Glutamatergic neuron (in vitro differentiated cells): ENCODE measurements at regions not wholly inside any gene's neighbourhood (a gene's known extent, or its start where the extent isn't known, plus 50 kb on each side); places are given as distances from the start of the nearest gene placed in this dataset.

Experiments
- DNase-seq: peaks from one replicate; pipeline ENCODE4 v3.0.0; 2022
- H3K27ac Mint-ChIP-seq: one replicate; pipeline ENCODE4 v1.8.0; 2020; ENCODE audit warnings: mild to moderate bottlenecking, mixed read lengths, inconsistent platforms; ENCODE audit not compliant: unreplicated experiment
- H3K27me3 Mint-ChIP-seq: one replicate; pipeline ENCODE4 v1.8.0; 2020; ENCODE audit warnings: mild to moderate bottlenecking, moderate library complexity, mixed read lengths, inconsistent platforms; ENCODE audit not compliant: unreplicated experiment
- H3K36me3 Mint-ChIP-seq: one replicate; pipeline ENCODE4 v1.8.0; 2020; ENCODE audit warnings: mild to moderate bottlenecking, mixed read lengths, inconsistent platforms; ENCODE audit not compliant: unreplicated experiment
- H3K4me1 Mint-ChIP-seq: one replicate; pipeline ENCODE4 v1.8.0; 2020; ENCODE audit warnings: mild to moderate bottlenecking, low read depth, mixed read lengths, inconsistent platforms; ENCODE audit not compliant: unreplicated experiment
- H3K4me3 Mint-ChIP-seq: one replicate; pipeline ENCODE4 v1.8.0; 2020; ENCODE audit warnings: mild to moderate bottlenecking, mixed read lengths, inconsistent platforms; ENCODE audit not compliant: unreplicated experiment
- H3K9me3 Mint-ChIP-seq: one replicate; pipeline ENCODE4 v1.8.0; 2020; ENCODE audit warnings: mild to moderate bottlenecking, moderate library complexity, mixed read lengths, inconsistent platforms; ENCODE audit not compliant: unreplicated experiment
- CTCF ChIP-seq: fragments of 200-600 bp; sonication (generic); IDR thresholded peaks from one replicate; pipeline ENCODE4 v1.5.0; 2021; ENCODE audit not compliant: partially characterized antibody, unreplicated experiment

- H3K27ac Mint-ChIP-seq: no peak overlapping the region
- H3K4me1 Mint-ChIP-seq: peaks cover 1% of the 10 kb centered on the region
- H3K36me3 Mint-ChIP-seq: no peaks in the 10 kb centered on the region
- TF ChIP-seq CTCF: no peak
- no peak overlapping the region for H3K4me3 Mint-ChIP-seq
- H3K27me3 Mint-ChIP-seq: no peaks in the 10 kb centered on the region
- H3K9me3 Mint-ChIP-seq: peaks cover 9% of the 10 kb centered on the region
- no peak for DNase-seq
Observed at GRCh38 chr1:38680801-38681510, 178.6 kb downstream of the RRAGC start.

GRCh38 chr1:38677756-38678155 is 181.8 kb downstream of the RRAGC start:
- Mint-ChIP-seq H3K27ac (no peak overlapping the region), H3K36me3 (no peaks in the 10 kb centered on the region), H3K4me3 (no peak overlapping the region), H3K9me3 (no peaks in the 10 kb centered on the region), H3K27me3 (no peaks in the 10 kb centered on the region), H3K4me1 (no peaks in the 10 kb centered on the region)
- TF ChIP-seq CTCF: no peak
- no peak for DNase-seq

- TF ChIP-seq CTCF: no peak
- no peak for DNase-seq
- Mint-ChIP-seq H3K27me3 (no peaks in the 10 kb centered on the region), H3K9me3 (no peaks in the 10 kb centered on the region), H3K27ac (no peak overlapping the region), H3K36me3 (no peaks in the 10 kb centered on the region), H3K4me3 (no peak overlapping the region), H3K4me1 (no peaks in the 10 kb centered on the region)
Observed at GRCh38 chr1:38677311-38677710, 182.3 kb downstream of the RRAGC start.

GRCh38 chr1:38672692-38673091 is 186.9 kb downstream of the RRAGC start:
- Mint-ChIP-seq H3K4me3 (no peak overlapping the region), H3K27me3 (no peaks in the 10 kb centered on the region), H3K36me3 (no peaks in the 10 kb centered on the region), H3K4me1 (no peaks in the 10 kb centered on the region), H3K9me3 (no peaks in the 10 kb centered on the region), H3K27ac (no peak overlapping the region)
- no peak for DNase-seq
- no peak for TF ChIP-seq CTCF

- no peak overlapping the region for H3K27ac Mint-ChIP-seq
- no peak overlapping the region for H3K4me3 Mint-ChIP-seq
- no peaks in the 10 kb centered on the region for H3K36me3 Mint-ChIP-seq
Observed at GRCh38 chr1:38671221-38671620, 188.4 kb downstream of the RRAGC start.

More at GRCh38 chr1:38671221-38671620, 188.4 kb downstream of the RRAGC start:
- Mint-ChIP-seq H3K9me3 (no peaks in the 10 kb centered on the region), H3K27me3 (no peaks in the 10 kb centered on the region), H3K4me1 (no peaks in the 10 kb centered on the region)
- TF ChIP-seq CTCF: no peak
- no peak for DNase-seq
